Lung (tissue), 11 donors: ENCODE measurements at regions not wholly inside any gene's neighbourhood (a gene's known extent, or its start where the extent isn't known, plus 50 kb on each side); places are given as distances from the start of the nearest gene placed in this dataset.

ENCODE experiments used
- ATAC-seq: fragments of 200-7000 bp; cut with Tn5 transposase; one replicate; pipeline ENCODE4 v1.9.1; 2020; ENCODE audit warnings: moderate number of reproducible peaks; ENCODE audit not compliant: insufficient read depth, low FRiP score
- DNase-seq, 3 donors: peaks; one replicate each; pipeline ENCODE4 v3.0.0-alpha.2; 2013 to 2017
- H3K27ac ChIP-seq, 2 donors: one replicate each; pipeline ENCODE4 v1.5.1; 2013; ENCODE audit warnings: mild to moderate bottlenecking in 2 of 2, moderate library complexity in 2 of 2, control low read depth in 1 of 2, inconsistent platforms in 1 of 2, low read depth in 1 of 2, low read length in 1 of 2
- H3K27me3 ChIP-seq, 3 donors: one replicate each; pipeline ENCODE4 v1.5.1; 2013; ENCODE audit warnings: low read length in 2 of 3; ENCODE audit not compliant: control insufficient read depth in 3 of 3, insufficient read depth in 3 of 3
- H3K36me3 ChIP-seq, 4 donors: one replicate each; pipeline ENCODE4 v1.5.1; 2013; ENCODE audit warnings: low read length in 4 of 4, mild to moderate bottlenecking in 1 of 4, moderate library complexity in 1 of 4; ENCODE audit not compliant: control insufficient read depth in 4 of 4, insufficient read depth in 4 of 4
- H3K4me1 ChIP-seq, 5 donors: one replicate each; pipeline ENCODE4 v1.5.1; 2013; ENCODE audit warnings: low read length in 5 of 5, mild to moderate bottlenecking in 2 of 5, moderate library complexity in 1 of 5; ENCODE audit not compliant: control insufficient read depth in 5 of 5, insufficient read depth in 5 of 5
- H3K4me3 ChIP-seq: one replicate; pipeline ENCODE4 v1.5.1; 2013; ENCODE audit warnings: mild to moderate bottlenecking, control low read depth, moderate library complexity
- H3K9ac ChIP-seq, 2 donors: one replicate each; pipeline ENCODE4 v1.5.1; 2013; ENCODE audit warnings: low read length in 2 of 2, control low read depth in 1 of 2; ENCODE audit not compliant: insufficient read depth in 1 of 2
- H3K9me3 ChIP-seq, 4 donors: one replicate each; pipeline ENCODE4 v1.5.1; 2013; ENCODE audit warnings: low read length in 3 of 4, mild to moderate bottlenecking in 1 of 4, moderate library complexity in 1 of 4; ENCODE audit not compliant: control insufficient read depth in 4 of 4, insufficient read depth in 3 of 4
- WGBS, 2 donors: extraction: QIAGEN DNeasy Blood & Tissue Kit; methylation state at CpG; one replicate each; pipeline ENCODE4 v1.1.7; 2013; 5-methylcytosine and 5-hydroxymethylcytosine counted together
- TF ChIP-seq, protein P1 (sequence below): IDR thresholded peaks from 2 replicates; pipeline ENCODE4 v1.5.1; 2012; ENCODE audit warnings: mild to moderate bottlenecking; ENCODE audit errors: control extremely low read depth, extremely low read depth
- donor health status: control.
- donor health status: control.
- donor health status: Bipolar disorder and iron deficiency.
- donor health status: healthy.
- donor health status: DM: yes; HTN: yes; CAD: no.

DNA sequence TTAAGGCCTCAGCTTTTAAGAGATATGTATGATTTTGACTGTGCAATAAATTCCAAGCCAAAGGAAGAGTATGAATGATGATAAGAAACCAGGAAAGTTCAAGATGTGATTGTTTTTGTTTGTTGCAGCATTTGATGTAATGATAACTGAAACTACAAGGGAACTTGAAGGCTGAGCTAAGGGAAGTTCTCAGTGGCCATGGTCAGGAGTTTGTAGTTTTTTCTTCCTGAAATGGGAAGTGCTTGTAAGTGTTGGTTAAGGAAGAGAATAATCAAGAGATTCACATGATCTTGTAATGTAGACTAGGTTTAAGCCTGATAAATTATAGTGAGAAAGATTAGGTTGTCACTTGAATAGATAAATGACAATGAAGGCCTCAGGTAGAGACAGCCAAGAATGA is 53.4 kb downstream of the PTCHD4 start:
- Histone ChIP-seq H3K27me3 (no peaks in the 10 kb centered on the region), H3K9ac (no peak overlapping the region), H3K9me3 (no peaks in the 10 kb centered on the region), H3K27ac (no peak overlapping the region), H3K4me1 (no peaks in the 10 kb centered on the region), H3K36me3 (no peaks in the 10 kb centered on the region), H3K4me3 (no peak overlapping the region)
- TF ChIP-seq, protein P1, sequence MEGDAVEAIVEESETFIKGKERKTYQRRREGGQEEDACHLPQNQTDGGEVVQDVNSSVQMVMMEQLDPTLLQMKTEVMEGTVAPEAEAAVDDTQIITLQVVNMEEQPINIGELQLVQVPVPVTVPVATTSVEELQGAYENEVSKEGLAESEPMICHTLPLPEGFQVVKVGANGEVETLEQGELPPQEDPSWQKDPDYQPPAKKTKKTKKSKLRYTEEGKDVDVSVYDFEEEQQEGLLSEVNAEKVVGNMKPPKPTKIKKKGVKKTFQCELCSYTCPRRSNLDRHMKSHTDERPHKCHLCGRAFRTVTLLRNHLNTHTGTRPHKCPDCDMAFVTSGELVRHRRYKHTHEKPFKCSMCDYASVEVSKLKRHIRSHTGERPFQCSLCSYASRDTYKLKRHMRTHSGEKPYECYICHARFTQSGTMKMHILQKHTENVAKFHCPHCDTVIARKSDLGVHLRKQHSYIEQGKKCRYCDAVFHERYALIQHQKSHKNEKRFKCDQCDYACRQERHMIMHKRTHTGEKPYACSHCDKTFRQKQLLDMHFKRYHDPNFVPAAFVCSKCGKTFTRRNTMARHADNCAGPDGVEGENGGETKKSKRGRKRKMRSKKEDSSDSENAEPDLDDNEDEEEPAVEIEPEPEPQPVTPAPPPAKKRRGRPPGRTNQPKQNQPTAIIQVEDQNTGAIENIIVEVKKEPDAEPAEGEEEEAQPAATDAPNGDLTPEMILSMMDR = no peak
- DNase-seq = no peak
- ATAC-seq = no peak

DNA sequence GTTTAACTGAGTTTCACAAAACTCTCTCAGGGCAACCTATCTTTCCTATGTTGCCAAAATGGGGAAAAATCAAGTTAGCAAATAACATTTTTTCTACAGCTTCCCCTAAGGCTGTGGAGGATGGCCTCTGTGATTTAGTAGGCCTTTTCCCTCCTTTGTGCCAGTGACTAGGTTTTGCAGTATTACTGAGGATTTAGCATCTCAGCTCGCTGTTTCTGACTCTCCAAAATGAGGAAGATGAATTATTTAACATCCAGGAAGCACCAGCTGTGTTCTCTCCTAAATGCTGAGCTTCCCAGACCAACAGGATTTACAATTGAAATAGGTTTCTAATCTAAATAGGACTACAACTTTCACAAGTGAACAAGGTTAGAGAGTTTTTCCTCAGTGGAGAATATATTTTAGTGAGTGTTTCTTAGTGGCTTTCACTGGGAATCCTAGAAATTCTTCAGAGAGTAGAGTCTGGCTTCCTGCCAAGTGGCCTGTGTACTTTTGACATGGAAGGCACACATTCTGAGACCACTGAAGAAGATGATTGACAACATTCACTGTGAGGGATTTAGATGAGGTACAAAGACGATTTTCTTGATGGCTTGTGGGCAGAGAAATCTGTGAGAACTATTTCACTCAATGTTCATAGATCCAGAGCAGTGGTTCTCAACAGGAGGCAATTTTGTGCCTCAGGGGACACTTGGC is 62.4 kb downstream of the PTCHD4 start:
- H3K36me3 ChIP-seq = no peaks in the 10 kb centered on the region
- no peak overlapping the region for H3K9ac ChIP-seq
- no peaks in the 10 kb centered on the region for H3K9me3 ChIP-seq
- no peak overlapping the region for H3K27ac ChIP-seq
- no peak overlapping the region for H3K4me3 ChIP-seq
- WGBS, 2 donors = 21 to 29% methylated on average over 2 of the region's 2 CpGs
- DNase-seq (peak in 1 of 3 donors; percentile 2), ATAC-seq (no peak)
- peaks cover 0 to 32% (median 0%) of the 10 kb centered on the region in 5 donors for H3K4me1 ChIP-seq
- TF ChIP-seq, protein P1 = no peak
- H3K27me3 ChIP-seq = no peaks in the 10 kb centered on the region

DNA sequence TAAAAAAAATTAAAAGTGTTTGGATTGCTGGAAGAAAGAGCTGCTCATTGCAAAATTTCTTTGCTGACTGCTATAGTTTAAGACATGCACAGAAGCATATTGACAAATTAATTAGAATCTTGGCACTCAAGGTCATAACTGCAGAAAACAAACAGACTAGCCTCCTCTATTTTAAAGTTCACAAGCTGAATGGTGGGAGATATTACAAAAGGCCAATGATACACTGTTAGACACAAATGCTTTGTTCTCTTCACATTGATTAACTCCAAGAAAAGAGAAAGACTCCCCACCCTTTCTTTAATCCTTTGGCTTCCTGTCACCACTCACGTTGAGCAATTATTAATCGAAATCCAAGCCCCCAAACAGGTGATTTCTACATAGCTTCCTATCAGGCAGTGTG is 69.1 kb downstream of the PTCHD4 start:
- peaks cover 0 to 35% (median 0%) of the 10 kb centered on the region in 5 donors for H3K4me1 ChIP-seq
- no peaks in the 10 kb centered on the region for H3K36me3 ChIP-seq
- ATAC-seq (no peak), DNase-seq (peak in 1 of 3 donors; percentile 18)
- H3K27ac ChIP-seq = no peak overlapping the region
- no peak overlapping the region for H3K4me3 ChIP-seq
- H3K9ac ChIP-seq = no peak overlapping the region
- no peaks in the 10 kb centered on the region for H3K27me3 ChIP-seq
- TF ChIP-seq, protein P1 = no peak
- H3K9me3 ChIP-seq = no peaks in the 10 kb centered on the region
- 51 to 64% methylated on average over 2 of the region's 2 CpGs for WGBS, 2 donors

DNA sequence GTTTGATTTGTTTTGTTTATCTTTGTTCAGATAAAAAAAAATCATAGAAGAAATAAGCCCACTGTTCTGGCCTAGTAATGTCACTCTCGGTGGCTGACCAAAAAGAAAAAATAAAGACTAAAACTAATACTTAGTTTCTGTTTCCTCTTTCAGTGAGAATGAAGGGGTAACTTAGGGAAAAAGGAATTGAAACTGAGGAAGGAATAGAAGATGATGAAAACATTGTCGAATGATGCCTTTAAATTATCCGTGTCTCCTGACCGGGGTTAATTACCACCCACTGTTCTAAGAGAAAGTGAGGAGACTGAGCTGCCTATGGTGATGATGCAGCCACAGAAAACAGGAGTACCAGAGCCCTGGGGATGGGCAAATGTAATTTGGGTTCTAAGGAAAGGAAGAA is 73.1 kb downstream of the PTCHD4 start:
- H3K4me3 ChIP-seq = no peak overlapping the region
- no peak overlapping the region for H3K27ac ChIP-seq
- 60 to 62% methylated on average over 4 of the region's 4 CpGs for WGBS, 2 donors
- TF ChIP-seq, protein P1 = no peak
- no peak for ATAC-seq
- peaks cover 0 to 4% (median 0%) of the 10 kb centered on the region in 5 donors for H3K4me1 ChIP-seq
- no peaks in the 10 kb centered on the region for H3K9me3 ChIP-seq
- H3K36me3 ChIP-seq = no peaks in the 10 kb centered on the region
- no peak for DNase-seq
- H3K9ac ChIP-seq = no peak overlapping the region
- H3K27me3 ChIP-seq = no peaks in the 10 kb centered on the region
